ENCODE measurements at regions not wholly inside any gene's neighbourhood (a gene's known extent, or its start where the extent isn't known, plus 50 kb on each side); places are given as distances from the start of the nearest gene placed in this dataset.

DNA sequence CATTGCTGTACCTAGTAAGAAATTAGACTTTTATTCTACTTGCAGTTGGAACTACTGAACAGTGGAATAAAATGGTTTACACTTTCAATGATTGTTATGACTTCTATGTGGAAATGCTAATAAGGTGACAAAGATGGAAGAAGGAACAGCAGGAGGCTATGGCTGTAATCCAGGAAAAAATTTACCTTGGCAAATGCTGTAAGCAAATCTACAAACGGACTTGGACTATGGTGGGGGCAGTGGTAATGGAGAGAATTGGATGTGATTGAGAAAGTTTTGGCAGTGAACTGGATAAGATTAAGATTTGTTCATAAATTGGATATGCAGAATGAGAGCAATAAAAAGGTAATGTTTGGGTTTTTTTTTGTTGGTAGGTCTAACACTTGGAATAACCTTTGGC, 111.0 kb upstream of the ERBB4 start:
- Histone ChIP-seq H3K79me2 (ENCODE audit: low read length) (no peaks in the 10 kb centered on the region), H2AFZ (ENCODE audit: low read length) (no peak overlapping the region), H3K4me2 (ENCODE audit: low read length) (no peak overlapping the region), H4K20me1 (ENCODE audit: low read length) (no peaks in the 10 kb centered on the region), H3K9me2 (replicated peaks; ENCODE audit: low read length) (no peaks in the 10 kb centered on the region), H3F3A (ENCODE audit: low read length, unreplicated experiment) (no peaks in the 10 kb centered on the region), H3K36me3 (ENCODE audit: low read depth, low read length) (no peaks in the 10 kb centered on the region), H3K4me1 (ENCODE audit: insufficient read depth, low read length) (peaks cover 39% of the 10 kb centered on the region), H3K27me3 (ENCODE audit: low read length) (no peaks in the 10 kb centered on the region), H3K9me3 (ENCODE audit: low read length) (no peaks in the 10 kb centered on the region), H3K27ac (ENCODE audit: low read length) (no peak overlapping the region), H3K4me3 (ENCODE audit: low read length) (no peak overlapping the region), H3K9ac (ENCODE audit: low read length) (no peak overlapping the region)
- POLR2A ChIA-PET (ENCODE audit: unreplicated experiment): no interaction called here
- TF ChIP-seq EZH2 (IDR thresholded peaks at IDR 0.05; ENCODE audit: low read length, unreplicated experiment): no peak
- no peak for TF ChIP-seq EZH2phosphoT487 (IDR thresholded peaks at IDR 0.05; ENCODE audit: borderline replicate concordance, low read length)
- TF ChIP-seq, protein P1, sequence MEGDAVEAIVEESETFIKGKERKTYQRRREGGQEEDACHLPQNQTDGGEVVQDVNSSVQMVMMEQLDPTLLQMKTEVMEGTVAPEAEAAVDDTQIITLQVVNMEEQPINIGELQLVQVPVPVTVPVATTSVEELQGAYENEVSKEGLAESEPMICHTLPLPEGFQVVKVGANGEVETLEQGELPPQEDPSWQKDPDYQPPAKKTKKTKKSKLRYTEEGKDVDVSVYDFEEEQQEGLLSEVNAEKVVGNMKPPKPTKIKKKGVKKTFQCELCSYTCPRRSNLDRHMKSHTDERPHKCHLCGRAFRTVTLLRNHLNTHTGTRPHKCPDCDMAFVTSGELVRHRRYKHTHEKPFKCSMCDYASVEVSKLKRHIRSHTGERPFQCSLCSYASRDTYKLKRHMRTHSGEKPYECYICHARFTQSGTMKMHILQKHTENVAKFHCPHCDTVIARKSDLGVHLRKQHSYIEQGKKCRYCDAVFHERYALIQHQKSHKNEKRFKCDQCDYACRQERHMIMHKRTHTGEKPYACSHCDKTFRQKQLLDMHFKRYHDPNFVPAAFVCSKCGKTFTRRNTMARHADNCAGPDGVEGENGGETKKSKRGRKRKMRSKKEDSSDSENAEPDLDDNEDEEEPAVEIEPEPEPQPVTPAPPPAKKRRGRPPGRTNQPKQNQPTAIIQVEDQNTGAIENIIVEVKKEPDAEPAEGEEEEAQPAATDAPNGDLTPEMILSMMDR (conservative IDR thresholded peaks at IDR 0.05; ENCODE audit: low read depth, low read length): no peak
- CTCF ChIA-PET: no interaction called here
- no peak for DNase-seq
- intact Hi-C loops (cut with micrococcal nuclease): no loop called here
- BruUV-seq (replicated peaks): no TSS peak
- ATAC-seq: no peak

DNA sequence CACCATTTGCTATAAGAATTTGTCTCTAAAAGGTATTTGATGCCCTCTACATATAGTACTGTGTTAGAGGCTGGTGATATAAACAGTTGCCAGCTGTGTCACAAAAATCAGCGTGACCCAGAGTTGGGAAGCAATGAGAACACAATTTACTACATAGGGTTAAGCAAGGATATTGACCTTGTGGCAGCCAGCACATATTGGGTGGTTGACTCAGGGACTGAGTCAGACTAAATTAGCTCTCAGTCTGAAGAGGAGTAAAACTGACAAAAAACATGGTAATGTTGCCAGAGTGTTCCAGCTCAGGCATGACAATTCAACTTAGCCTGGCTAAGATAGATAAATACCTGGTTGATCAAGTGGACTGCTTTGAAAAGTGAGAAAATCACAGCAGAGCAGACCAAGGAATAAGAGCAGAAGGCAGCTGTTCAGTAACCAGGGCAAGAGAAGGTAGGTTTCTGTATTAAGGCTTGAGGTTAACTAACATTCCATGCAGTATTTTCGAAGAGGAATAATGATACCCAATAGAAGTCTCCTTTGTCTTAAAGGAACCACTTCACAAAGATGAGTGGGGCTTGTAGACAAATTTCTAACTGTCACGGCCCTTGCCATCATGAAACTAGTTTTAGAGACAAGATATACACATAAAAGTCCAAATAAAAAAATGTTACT, 108.2 kb upstream of the ERBB4 start:
- peak overlapping the region; percentile 28; the same call in 1 of the 2 replicates for H3K4me3 ChIP-seq (ENCODE audit: low read length)
- H3K27me3 ChIP-seq (ENCODE audit: low read length): no peaks in the 10 kb centered on the region
- no peaks in the 10 kb centered on the region for H3K9me3 ChIP-seq (ENCODE audit: low read length)
- peak overlapping the region; percentile 68 for H3K4me2 ChIP-seq (ENCODE audit: low read length)
- BruUV-seq (replicated peaks): no TSS peak
- H3K36me3 ChIP-seq (ENCODE audit: low read depth, low read length): no peaks in the 10 kb centered on the region
- H3K9me2 ChIP-seq (replicated peaks; ENCODE audit: low read length): no peaks in the 10 kb centered on the region
- peak overlapping the region; percentile 12; the same call in 1 of the 2 replicates for H2AFZ ChIP-seq (ENCODE audit: low read length)
- no peaks in the 10 kb centered on the region for H4K20me1 ChIP-seq (ENCODE audit: low read length)
- peak; percentile 93 for ATAC-seq
- H3K4me1 ChIP-seq (ENCODE audit: insufficient read depth, low read length): peaks cover 40% of the 10 kb centered on the region
- intact Hi-C loops (cut with micrococcal nuclease): loop anchor here (2.0 kb wide), 2 partner anchors 26 to 52 kb away; no protein-coding TSS in a partner anchor
- ChIA-PET POLR2A (ENCODE audit: unreplicated experiment) (interaction anchor here (0.6 kb wide), 1 partner anchor 27 kb away, joined by 4 read pairs; no protein-coding TSS in a partner anchor), CTCF (interaction anchor here (1.0 kb wide), 1 partner anchor 47 kb away, joined by 3 read pairs; no protein-coding TSS in a partner anchor)
- H3K9ac ChIP-seq (ENCODE audit: low read length): peak overlapping the region; percentile 49
- no peaks in the 10 kb centered on the region for H3K79me2 ChIP-seq (ENCODE audit: low read length)
- no peaks in the 10 kb centered on the region for H3F3A ChIP-seq (ENCODE audit: low read length, unreplicated experiment)
- peak overlapping the region; percentile 87 for H3K27ac ChIP-seq (ENCODE audit: low read length)
- DNase-seq: peak; percentile 94
- TF ChIP-seq EZH2phosphoT487 (IDR thresholded peaks at IDR 0.05; ENCODE audit: borderline replicate concordance, low read length) (no peak), EZH2 (IDR thresholded peaks at IDR 0.05; ENCODE audit: low read length, unreplicated experiment) (no peak)
- TF ChIP-seq, protein P1 (conservative IDR thresholded peaks at IDR 0.05; ENCODE audit: low read depth, low read length): no peak

DNA sequence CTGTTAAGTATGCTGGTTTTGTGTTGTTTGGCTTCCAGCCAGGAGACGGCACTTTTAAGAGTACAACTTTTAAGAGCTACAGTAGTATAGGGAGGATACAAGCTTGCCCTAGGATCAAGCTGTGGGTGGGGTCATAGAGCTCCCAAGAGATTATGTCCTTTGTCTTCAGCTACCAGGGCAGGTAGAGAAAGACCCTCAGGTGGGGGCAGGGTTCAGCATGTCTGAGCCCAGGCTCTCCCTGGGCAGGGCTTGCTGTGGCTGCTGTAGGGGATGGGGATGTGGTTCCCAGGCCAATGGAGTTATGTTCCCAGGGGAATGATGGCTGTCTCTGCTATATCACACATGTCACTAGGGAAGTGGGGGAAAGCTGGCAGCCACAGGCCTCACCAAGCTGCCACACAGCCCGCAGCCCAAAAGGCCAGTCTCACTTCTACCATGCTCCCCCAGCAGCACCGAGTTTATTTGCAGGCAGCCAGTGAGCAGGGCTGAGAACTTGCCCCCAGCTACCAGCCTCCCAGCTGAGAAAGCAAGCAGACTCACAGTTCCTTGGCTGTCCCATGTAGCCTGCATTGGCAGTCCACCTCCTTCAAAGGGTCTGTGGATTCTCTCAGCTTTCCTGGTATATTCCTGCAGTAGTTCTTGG, 105.7 kb upstream of the ERBB4 start:
- Histone ChIP-seq H3K27me3 (ENCODE audit: low read length) (no peaks in the 10 kb centered on the region), H2AFZ (ENCODE audit: low read length) (no peak overlapping the region), H3K4me3 (ENCODE audit: low read length) (no peak overlapping the region), H3K9me2 (replicated peaks; ENCODE audit: low read length) (no peaks in the 10 kb centered on the region), H3K9me3 (ENCODE audit: low read length) (no peaks in the 10 kb centered on the region), H3K36me3 (ENCODE audit: low read depth, low read length) (no peaks in the 10 kb centered on the region), H3K79me2 (ENCODE audit: low read length) (no peaks in the 10 kb centered on the region), H3K27ac (ENCODE audit: low read length) (no peak overlapping the region), H3K4me2 (ENCODE audit: low read length) (no peak overlapping the region), H4K20me1 (ENCODE audit: low read length) (no peaks in the 10 kb centered on the region), H3K9ac (ENCODE audit: low read length) (no peak overlapping the region), H3F3A (ENCODE audit: low read length, unreplicated experiment) (no peaks in the 10 kb centered on the region), H3K4me1 (ENCODE audit: insufficient read depth, low read length) (peaks cover 46% of the 10 kb centered on the region)
- DNase-seq (no peak), ATAC-seq (no peak)
- intact Hi-C loops (cut with micrococcal nuclease): no loop called here
- ChIA-PET POLR2A (ENCODE audit: unreplicated experiment) (no interaction called here), CTCF (interaction anchor here (0.7 kb wide), 1 partner anchor 41 kb away, joined by 4 read pairs; no protein-coding TSS in a partner anchor)
- no TSS peak for BruUV-seq (replicated peaks)
- no peak for TF ChIP-seq EZH2 (IDR thresholded peaks at IDR 0.05; ENCODE audit: low read length, unreplicated experiment)
- TF ChIP-seq, protein P1 (conservative IDR thresholded peaks at IDR 0.05; ENCODE audit: low read depth, low read length): no peak
- TF ChIP-seq EZH2phosphoT487 (IDR thresholded peaks at IDR 0.05; ENCODE audit: borderline replicate concordance, low read length): no peak

Data from PC-3 (cell line).